ENCODE measurements at regions not wholly inside any gene's neighbourhood (a gene's known extent, or its start where the extent isn't known, plus 50 kb on each side); places are given as distances from the start of the nearest gene placed in this dataset.

DNA sequence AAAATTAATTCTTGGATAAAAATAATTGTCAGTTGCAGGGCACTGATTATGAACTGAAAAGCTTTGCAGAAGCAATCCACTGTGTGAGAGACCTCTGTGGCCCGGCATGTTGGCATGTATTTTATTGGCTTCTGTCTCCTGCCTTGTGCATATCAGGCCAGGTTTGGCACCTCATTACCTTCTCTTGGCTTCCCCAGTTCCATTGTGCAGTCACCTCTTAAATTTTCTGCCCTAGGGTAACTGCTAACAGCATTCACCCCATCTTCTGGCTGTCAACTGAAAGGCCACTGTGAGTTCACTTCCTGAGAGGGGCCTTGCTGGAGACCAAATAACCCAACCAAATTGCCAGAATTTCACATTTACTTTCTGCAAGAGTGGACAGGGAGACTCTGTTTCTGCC is 92.7 kb upstream of the RARB start:
- TF ChIP-seq MAZ (IDR thresholded peaks at IDR 0.05; ENCODE audit: borderline replicate concordance, low read depth, low read length) (no peak), MXI1 (IDR thresholded peaks at IDR 0.05; ENCODE audit: borderline replicate concordance, low read depth, low read length) (no peak), RCOR1 (IDR thresholded peaks at IDR 0.05; ENCODE audit: insufficient replicate concordance, low read length) (no peak), CTCF (conservative IDR thresholded peaks at IDR 0.05; ENCODE audit: low read depth, low read length) (no peak), CHD1 (IDR thresholded peaks at IDR 0.05; ENCODE audit: low read depth, low read length) (no peak), CEBPB (IDR thresholded peaks at IDR 0.05; ENCODE audit: low read depth, low read length) (no peak), RFX5 (IDR thresholded peaks at IDR 0.05; ENCODE audit: low read depth, low read length) (no peak)
- TF ChIP-seq, protein P1, sequence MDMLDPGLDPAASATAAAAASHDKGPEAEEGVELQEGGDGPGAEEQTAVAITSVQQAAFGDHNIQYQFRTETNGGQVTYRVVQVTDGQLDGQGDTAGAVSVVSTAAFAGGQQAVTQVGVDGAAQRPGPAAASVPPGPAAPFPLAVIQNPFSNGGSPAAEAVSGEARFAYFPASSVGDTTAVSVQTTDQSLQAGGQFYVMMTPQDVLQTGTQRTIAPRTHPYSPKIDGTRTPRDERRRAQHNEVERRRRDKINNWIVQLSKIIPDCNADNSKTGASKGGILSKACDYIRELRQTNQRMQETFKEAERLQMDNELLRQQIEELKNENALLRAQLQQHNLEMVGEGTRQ (IDR thresholded peaks at IDR 0.05; ENCODE audit: low read depth, low read length), result no peak
- DNase-seq (no peak), ATAC-seq (ENCODE audit: low read depth) (no peak)
- Histone ChIP-seq H2BK5ac (ENCODE audit: low read depth, low read length, poor library complexity, severe bottlenecking) (no peak overlapping the region), H3K4me1 (ENCODE audit: control insufficient read depth, insufficient read depth, low read length) (no peaks in the 10 kb centered on the region), H3K9me3 (ENCODE audit: control insufficient read depth, insufficient read depth, low read length) (no peaks in the 10 kb centered on the region), H4K8ac (ENCODE audit: low read depth in 2 of 2, low read length in 2 of 2) (no peak overlapping the region), H3K4me3 (ENCODE audit: insufficient read depth, low read depth, low read length) (no peak overlapping the region), H3K9me1 (ENCODE audit: insufficient read depth, low read length) (no peaks in the 10 kb centered on the region), H3K9ac (ENCODE audit: low read depth, low read length) (no peak overlapping the region), H3K27ac (ENCODE audit: insufficient read depth, low read length) (no peak overlapping the region), H3K36me3 (ENCODE audit: control insufficient read depth, insufficient read depth, low read length) (no peaks in the 10 kb centered on the region), H2AK9ac (replicated peaks; ENCODE audit: low read depth, low read length, poor library complexity) (no peak overlapping the region), H3K4me2 (ENCODE audit: low read depth, low read length) (no peak overlapping the region), H2BK15ac (ENCODE audit: low read depth, low read length) (no peak overlapping the region), H3K4ac (ENCODE audit: low read depth, low read length) (no peak overlapping the region), H3K23ac (ENCODE audit: low read depth, low read length) (no peak overlapping the region), H3K79me1 (ENCODE audit: low read depth in 1 of 2, low read length in 2 of 2) (no peaks in the 10 kb centered on the region), H3K27me3 (ENCODE audit: control insufficient read depth, insufficient read depth, low read length) (no peaks in the 10 kb centered on the region), H3K14ac (replicated peaks; ENCODE audit: low read depth, low read length) (no peak overlapping the region), H2BK20ac (ENCODE audit: low read depth, low read length) (no peak overlapping the region), H3K18ac (ENCODE audit: low read depth, low read length) (no peak overlapping the region), H4K20me1 (ENCODE audit: insufficient read depth, low read length) (no peaks in the 10 kb centered on the region), H4K91ac (ENCODE audit: insufficient read depth, low read depth, low read length) (no peak overlapping the region), H2AK5ac (ENCODE audit: low read depth, low read length) (no peak overlapping the region), H3K56ac (ENCODE audit: extremely low read depth, insufficient read depth, low read length) (no peak overlapping the region), H2BK120ac (ENCODE audit: low read depth, low read length) (no peak overlapping the region), H2AFZ (replicated peaks; ENCODE audit: low read length, poor library complexity) (no peak overlapping the region), H4K5ac (ENCODE audit: low read depth, low read length) (no peak overlapping the region)
- in situ Hi-C loops (cut with MboI; ENCODE audit: low sequenced_read_pairs), result no loop called here
- CTCF ChIA-PET, result no interaction called here
- BruUV-seq (replicated peaks), result no TSS peak
- intact Hi-C loops (cut with micrococcal nuclease), result no loop called here
- POLR2A ChIA-PET (ENCODE audit: unreplicated experiment), result no interaction called here
- no CpG with 5 or more reads among the region's 1 CpG for WGBS, 2 experiments (ENCODE audit: extremely low coverage in 2 of 2, insufficient read length in 1 of 2)
- dilution Hi-C loops (cut with HindIII; ENCODE audit: low sequenced_read_pairs, unreplicated experiment), result no loop called here
